NB4 (cell line): ENCODE measurements at regions not wholly inside any gene's neighbourhood (a gene's known extent, or its start where the extent isn't known, plus 50 kb on each side); places are given as distances from the start of the nearest gene placed in this dataset.

Experiments used
- DNase-seq: peaks from one replicate; pipeline ENCODE4 v3.0.0; 2010; ENCODE audit warnings: low read depth
- H3K4me3 ChIP-seq: one replicate; pipeline ENCODE4 v1.5.1; 2011; ENCODE audit warnings: mild to moderate bottlenecking, low read depth, low read length, moderate library complexity
- MAX ChIP-seq: IDR thresholded peaks from 2 replicates; pipeline ENCODE4 v1.6.1; 2011; ENCODE audit warnings: low read depth, low read length
- MYC ChIP-seq: IDR thresholded peaks from 2 replicates; pipeline ENCODE4 v1.6.1; 2011; ENCODE audit warnings: low read depth, low read length
- POLR2A ChIP-seq: IDR thresholded peaks from 2 replicates; pipeline ENCODE4 v1.6.1; 2011; ENCODE audit warnings: mild to moderate bottlenecking; ENCODE audit not compliant: insufficient read length; ENCODE audit errors: extremely low read depth
- TF ChIP-seq, protein P1 (sequence below): IDR thresholded peaks from one replicate; pipeline ENCODE4 v1.5.1; 2012; ENCODE audit warnings: low read depth, low read length

GRCh38 chr3:113132571-113132996, 78.8 kb upstream of the BOC start:
- no peak for TF ChIP-seq MAX
- TF ChIP-seq MYC, result no peak
- TF ChIP-seq, protein P1, sequence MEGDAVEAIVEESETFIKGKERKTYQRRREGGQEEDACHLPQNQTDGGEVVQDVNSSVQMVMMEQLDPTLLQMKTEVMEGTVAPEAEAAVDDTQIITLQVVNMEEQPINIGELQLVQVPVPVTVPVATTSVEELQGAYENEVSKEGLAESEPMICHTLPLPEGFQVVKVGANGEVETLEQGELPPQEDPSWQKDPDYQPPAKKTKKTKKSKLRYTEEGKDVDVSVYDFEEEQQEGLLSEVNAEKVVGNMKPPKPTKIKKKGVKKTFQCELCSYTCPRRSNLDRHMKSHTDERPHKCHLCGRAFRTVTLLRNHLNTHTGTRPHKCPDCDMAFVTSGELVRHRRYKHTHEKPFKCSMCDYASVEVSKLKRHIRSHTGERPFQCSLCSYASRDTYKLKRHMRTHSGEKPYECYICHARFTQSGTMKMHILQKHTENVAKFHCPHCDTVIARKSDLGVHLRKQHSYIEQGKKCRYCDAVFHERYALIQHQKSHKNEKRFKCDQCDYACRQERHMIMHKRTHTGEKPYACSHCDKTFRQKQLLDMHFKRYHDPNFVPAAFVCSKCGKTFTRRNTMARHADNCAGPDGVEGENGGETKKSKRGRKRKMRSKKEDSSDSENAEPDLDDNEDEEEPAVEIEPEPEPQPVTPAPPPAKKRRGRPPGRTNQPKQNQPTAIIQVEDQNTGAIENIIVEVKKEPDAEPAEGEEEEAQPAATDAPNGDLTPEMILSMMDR, result no peak
- TF ChIP-seq POLR2A, result no peak
- H3K4me3 ChIP-seq, result no peak overlapping the region
- DNase-seq, result no peak

DNA sequence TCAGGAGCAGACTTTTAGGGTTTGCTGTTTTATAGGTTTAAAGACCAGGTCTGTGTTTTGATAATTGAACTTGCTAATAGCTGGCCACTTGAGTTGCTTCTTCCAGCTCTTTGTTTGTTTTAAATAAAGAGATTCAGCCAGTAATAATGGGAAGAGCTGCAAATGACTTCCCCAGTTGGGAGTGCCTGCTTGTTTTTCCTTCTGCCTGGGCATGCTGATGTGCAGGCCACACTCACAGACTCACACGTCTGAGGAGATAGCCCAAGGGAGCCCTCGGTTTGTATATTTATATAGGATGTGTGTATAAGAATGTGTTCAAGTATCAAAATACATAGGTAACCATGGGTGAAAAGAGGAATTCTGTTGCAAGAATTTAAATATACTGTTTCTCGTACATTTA, 78.2 kb upstream of the BOC start:
- TF ChIP-seq POLR2A (no peak), MAX (no peak), MYC (no peak)
- TF ChIP-seq, protein P1, result no peak
- DNase-seq, result no peak
- no peak overlapping the region for H3K4me3 ChIP-seq

GRCh38 chr3:113136071-113136470, 75.3 kb upstream of the BOC start:
- TF ChIP-seq, protein P1, result no peak
- TF ChIP-seq MYC (no peak), MAX (no peak)
- DNase-seq, result peak; percentile 25
- no peak overlapping the region for H3K4me3 ChIP-seq

GRCh38 chr3:113136544-113136943, 74.8 kb upstream of the BOC start:
- H3K4me3 ChIP-seq, result no peak overlapping the region
- DNase-seq, result no peak
- TF ChIP-seq POLR2A (no peak), MYC (no peak), MAX (no peak)
- TF ChIP-seq, protein P1, result no peak

- DNase-seq, result no peak
- H3K4me3 ChIP-seq, result no peak overlapping the region
- TF ChIP-seq POLR2A (no peak), MYC (no peak), MAX (no peak)
- TF ChIP-seq, protein P1, result no peak
Measured at GRCh38 chr3:113138839-113139743, 72.3 kb upstream of the BOC start.

DNA sequence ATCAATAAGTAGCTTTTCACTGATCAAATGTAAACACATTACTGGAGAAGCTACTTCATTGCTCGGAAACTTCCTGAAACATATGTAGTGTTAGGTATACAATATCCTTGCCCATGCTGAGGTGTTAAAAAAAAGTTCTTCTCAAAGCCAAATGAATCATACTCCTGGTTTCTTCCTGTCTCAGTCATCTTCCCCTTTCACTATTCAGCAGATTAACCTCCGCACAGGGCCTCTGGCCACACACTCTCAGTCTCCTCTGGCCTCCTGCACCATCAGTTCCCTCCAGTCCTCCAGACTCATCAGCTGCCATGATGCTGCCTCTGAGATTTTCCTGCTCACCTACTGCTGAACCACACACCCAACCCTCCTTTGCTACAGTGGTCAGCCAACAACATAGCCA, 70.5 kb upstream of the BOC start:
- TF ChIP-seq MAX (no peak), POLR2A (no peak), MYC (no peak)
- TF ChIP-seq, protein P1, result no peak
- peak; percentile 29 for DNase-seq
- H3K4me3 ChIP-seq, result no peak overlapping the region
